ENCODE measurements at regions not wholly inside any gene's neighbourhood (a gene's known extent, or its start where the extent isn't known, plus 50 kb on each side); places are given as distances from the start of the nearest gene placed in this dataset.

GRCh38 chr6:166222631-166223030 is 55.0 kb upstream of the TBXT start:
- intact Hi-C loops (cut with micrococcal nuclease) = no loop called here
- CTCF ChIA-PET = no interaction called here
- H3K27me3 Mint-ChIP-seq = peaks cover 0 to 51% (median 42%) of the 10 kb centered on the region in 5 donors
- Histone ChIP-seq H3K27ac (ENCODE audit: low read depth, low read length) (no peak overlapping the region), H3K36me3 (ENCODE audit: control insufficient read depth in 2 of 3, insufficient read depth in 3 of 3, low read length in 3 of 3) (no peaks in the 10 kb centered on the region), H3K9me3 (ENCODE audit: control insufficient read depth in 2 of 3, low read length in 3 of 3) (no peaks in the 10 kb centered on the region), H3K4me3 (ENCODE audit: low read length) (no peak overlapping the region), H3K27me3 (ENCODE audit: control insufficient read depth in 2 of 2, insufficient read depth in 2 of 2, low read length in 2 of 2) (no peaks in the 10 kb centered on the region), H3K4me1 (ENCODE audit: control insufficient read depth in 2 of 2, insufficient read depth in 2 of 2, low read length in 2 of 2) (no peaks in the 10 kb centered on the region)
- POLR2A ChIA-PET = no interaction called here
- H3K4me1 Mint-ChIP-seq = peaks cover 0 to 22% (median 8%) of the 10 kb centered on the region in 7 donors
- DNase-seq (no peak), ATAC-seq (no peak)
- H3K27ac Mint-ChIP-seq = peak overlapping the region in 1 of 9 donors; percentile 6
- H3K36me3 Mint-ChIP-seq = no peaks in the 10 kb centered on the region
- H3K9me3 Mint-ChIP-seq = peaks cover 0 to 3% (median 0%) of the 10 kb centered on the region in 11 donors
- H3K4me3 Mint-ChIP-seq = no peak overlapping the region

GRCh38 chr6:166221636-166222035 is 54.0 kb upstream of the TBXT start:
- H3K9me3 Mint-ChIP-seq = peaks cover 0 to 5% (median 2%) of the 10 kb centered on the region in 11 donors
- peaks cover 0 to 22% (median 8%) of the 10 kb centered on the region in 7 donors for H3K4me1 Mint-ChIP-seq
- Histone ChIP-seq H3K36me3 (ENCODE audit: control insufficient read depth in 2 of 3, insufficient read depth in 3 of 3, low read length in 3 of 3) (no peaks in the 10 kb centered on the region), H3K9me3 (ENCODE audit: control insufficient read depth in 2 of 3, low read length in 3 of 3) (no peaks in the 10 kb centered on the region), H3K4me3 (ENCODE audit: low read length) (no peak overlapping the region), H3K27me3 (ENCODE audit: control insufficient read depth in 2 of 2, insufficient read depth in 2 of 2, low read length in 2 of 2) (no peaks in the 10 kb centered on the region), H3K27ac (ENCODE audit: low read depth, low read length) (no peak overlapping the region), H3K4me1 (ENCODE audit: control insufficient read depth in 2 of 2, insufficient read depth in 2 of 2, low read length in 2 of 2) (no peaks in the 10 kb centered on the region)
- no peak overlapping the region for H3K4me3 Mint-ChIP-seq
- ATAC-seq = no peak
- CTCF ChIA-PET = interaction anchor here (1.1 kb wide), 1 partner anchor 17 kb away, joined by 3 read pairs; no protein-coding TSS in a partner anchor
- H3K27ac Mint-ChIP-seq = no peak overlapping the region
- POLR2A ChIA-PET = no interaction called here
- DNase-seq = no peak
- intact Hi-C loops (cut with micrococcal nuclease) = no loop called here
- H3K27me3 Mint-ChIP-seq = peaks cover 0 to 49% (median 34%) of the 10 kb centered on the region in 5 donors
- no peaks in the 10 kb centered on the region for H3K36me3 Mint-ChIP-seq

DNA sequence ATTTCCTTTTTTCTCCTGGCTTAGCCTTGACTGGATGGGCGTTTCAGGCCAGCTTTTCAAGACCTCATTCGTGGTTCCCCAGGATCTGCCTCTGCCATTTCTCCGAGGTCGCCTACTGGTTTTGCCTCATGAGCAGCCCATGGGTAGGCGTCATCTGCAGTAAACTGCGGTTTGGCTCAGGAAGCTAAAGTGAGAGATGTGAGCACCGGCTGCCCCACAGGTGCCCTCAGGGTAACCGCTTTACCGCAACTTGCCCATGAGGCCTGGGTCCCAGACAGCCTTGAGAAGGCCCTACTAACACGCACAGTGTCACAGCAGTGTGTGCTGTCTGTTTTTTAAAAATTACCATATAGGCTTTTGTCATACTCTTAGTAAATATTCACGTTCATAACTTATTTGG is 53.4 kb upstream of the TBXT start:
- ATAC-seq = no peak
- Histone ChIP-seq H3K27ac (ENCODE audit: low read depth, low read length) (no peak overlapping the region), H3K9me3 (ENCODE audit: control insufficient read depth in 2 of 3, low read length in 3 of 3) (no peaks in the 10 kb centered on the region), H3K27me3 (ENCODE audit: control insufficient read depth in 2 of 2, insufficient read depth in 2 of 2, low read length in 2 of 2) (no peaks in the 10 kb centered on the region), H3K4me1 (ENCODE audit: control insufficient read depth in 2 of 2, insufficient read depth in 2 of 2, low read length in 2 of 2) (no peaks in the 10 kb centered on the region), H3K36me3 (ENCODE audit: control insufficient read depth in 2 of 3, insufficient read depth in 3 of 3, low read length in 3 of 3) (no peaks in the 10 kb centered on the region), H3K4me3 (ENCODE audit: low read length) (no peak overlapping the region)
- POLR2A ChIA-PET = no interaction called here
- H3K27ac Mint-ChIP-seq = no peak overlapping the region
- peaks cover 0 to 22% (median 8%) of the 10 kb centered on the region in 7 donors for H3K4me1 Mint-ChIP-seq
- intact Hi-C loops (cut with micrococcal nuclease) = no loop called here
- peak in 1 of 9 donors; percentile 19 for DNase-seq
- H3K9me3 Mint-ChIP-seq = peaks cover 0 to 5% (median under 1%) of the 10 kb centered on the region in 11 donors
- H3K36me3 Mint-ChIP-seq = no peaks in the 10 kb centered on the region
- CTCF ChIA-PET = interaction anchor here (1.1 kb wide), 1 partner anchor 16 kb away, joined by 3 read pairs; no protein-coding TSS in a partner anchor
- H3K4me3 Mint-ChIP-seq = peak overlapping the region in 3 of 10 donors; percentile 7 to 23 (median 13)
- H3K27me3 Mint-ChIP-seq = peaks cover 0 to 49% (median 29%) of the 10 kb centered on the region in 5 donors
